ENCODE measurements at regions not wholly inside any gene's neighbourhood (a gene's known extent, or its start where the extent isn't known, plus 50 kb on each side); places are given as distances from the start of the nearest gene placed in this dataset.

GRCh38 chr3:66702126-66702525, 201.3 kb upstream of the LRIG1 start:
- ChIA-PET CTCF (no interaction called here), POLR2A (no interaction called here)
- intact Hi-C loops (cut with micrococcal nuclease): no loop called here

GRCh38 chr3:66703501-66703900, 202.7 kb upstream of the LRIG1 start:
- no peak for TF ChIP-seq FOS (IDR thresholded peaks at IDR 0.05; ENCODE audit: borderline replicate concordance, insufficient read depth, low read length)
- no peak for TF ChIP-seq POLR2A (IDR thresholded peaks at IDR 0.05; ENCODE audit: low read depth, low read length)
- TF ChIP-seq GATA2 (IDR thresholded peaks at IDR 0.05; ENCODE audit: insufficient read depth, insufficient read length, low read depth, low read length): no peak
- TF ChIP-seq EZH2 (IDR thresholded peaks at IDR 0.05; ENCODE audit: borderline replicate concordance, low read depth, low read length, severe bottlenecking): no peak
- no peak for TF ChIP-seq MYC (IDR thresholded peaks at IDR 0.05; ENCODE audit: low read depth, low read length)
- no peak for TF ChIP-seq CTCF (IDR thresholded peaks at IDR 0.05; ENCODE audit: extremely low read depth in 1 of 2, insufficient read depth in 1 of 2, low read depth in 1 of 2, low read length in 2 of 2)
- TF ChIP-seq JUN (IDR thresholded peaks at IDR 0.05; ENCODE audit: borderline replicate concordance, insufficient read depth, insufficient read length, low read depth): no peak
- TF ChIP-seq POLR2AphosphoS5 (IDR thresholded peaks at IDR 0.05; ENCODE audit: insufficient read depth, low read depth, low read length): no peak
- TF ChIP-seq MAX (IDR thresholded peaks at IDR 0.05; ENCODE audit: insufficient read depth, insufficient read length): no peak
- no peak for FAIRE-seq
- H3K9me3 ChIP-seq (replicated peaks; ENCODE audit: control insufficient read depth, insufficient read depth, low read length): no peaks in the 10 kb centered on the region

More at GRCh38 chr3:66702126-66702525, 201.3 kb upstream of the LRIG1 start:
- no peak overlapping the region for H3K4me2 ChIP-seq (ENCODE audit: insufficient read depth, low read length)
- H3K9me3 ChIP-seq (replicated peaks; ENCODE audit: control insufficient read depth, insufficient read depth, low read length): no peaks in the 10 kb centered on the region
- no peak overlapping the region for H2AFZ ChIP-seq (ENCODE audit: low read depth, low read length)
- no peak for TF ChIP-seq POLR2AphosphoS5 (IDR thresholded peaks at IDR 0.05; ENCODE audit: insufficient read depth, low read depth, low read length)
- TF ChIP-seq MYC (IDR thresholded peaks at IDR 0.05; ENCODE audit: low read depth, low read length): no peak
- TF ChIP-seq POLR2A (IDR thresholded peaks at IDR 0.05; ENCODE audit: low read depth, low read length): no peak
- H3K4me3 ChIP-seq (replicated peaks in 1 of 3; ENCODE audit: insufficient read depth in 1 of 3, low read depth in 1 of 3, low read length in 3 of 3): no peak overlapping the region
- H3K79me2 ChIP-seq (ENCODE audit: control insufficient read depth, insufficient read depth, low read length): no peaks in the 10 kb centered on the region
- H3K27ac ChIP-seq (ENCODE audit: insufficient read depth, low read depth, low read length): no peak overlapping the region
- DNase-seq (ENCODE audit: low read depth, low spot score): no peak
- H3K9ac ChIP-seq (replicated peaks; ENCODE audit: extremely low read depth, insufficient read depth, low read length): no peak overlapping the region
- H3K4me1 ChIP-seq (ENCODE audit: control insufficient read depth, extremely low read depth, insufficient read depth, low read length): no peaks in the 10 kb centered on the region
- H3K36me3 ChIP-seq (ENCODE audit: control insufficient read depth in 2 of 2, extremely low read depth in 1 of 2, insufficient read depth in 2 of 2, low read length in 2 of 2): no peaks in the 10 kb centered on the region
- H4K20me1 ChIP-seq (replicated peaks; ENCODE audit: control insufficient read depth, extremely low read depth, insufficient read depth, low read length): no peaks in the 10 kb centered on the region
- dilution Hi-C loops (cut with MboI; ENCODE audit: extremely low pct_ligation_motif_present, low sequenced_read_pairs): no loop called here
- peaks cover 0 to 3% of the 10 kb centered on the region in 2 experiments for H3K27me3 ChIP-seq (ENCODE audit: control insufficient read depth in 2 of 2, insufficient read depth in 2 of 2, low read length in 2 of 2)
- H3K9me1 ChIP-seq (replicated peaks; ENCODE audit: control insufficient read depth, extremely low read depth, insufficient read depth, low read length): no peaks in the 10 kb centered on the region
- no TSS peak for BruUV-seq (replicated peaks)
- FAIRE-seq: no peak

More at GRCh38 chr3:66703501-66703900, 202.7 kb upstream of the LRIG1 start:
- Histone ChIP-seq H3K9me1 (replicated peaks; ENCODE audit: control insufficient read depth, extremely low read depth, insufficient read depth, low read length) (no peaks in the 10 kb centered on the region), H3K4me1 (ENCODE audit: control insufficient read depth, extremely low read depth, insufficient read depth, low read length) (no peaks in the 10 kb centered on the region), H3K27ac (ENCODE audit: insufficient read depth, low read depth, low read length) (no peak overlapping the region), H3K36me3 (ENCODE audit: control insufficient read depth in 2 of 2, extremely low read depth in 1 of 2, insufficient read depth in 2 of 2, low read length in 2 of 2) (no peaks in the 10 kb centered on the region), H3K9ac (replicated peaks; ENCODE audit: extremely low read depth, insufficient read depth, low read length) (no peak overlapping the region), H4K20me1 (replicated peaks; ENCODE audit: control insufficient read depth, extremely low read depth, insufficient read depth, low read length) (no peaks in the 10 kb centered on the region), H3K4me3 (replicated peaks in 1 of 3; ENCODE audit: insufficient read depth in 1 of 3, low read depth in 1 of 3, low read length in 3 of 3) (no peak overlapping the region), H2AFZ (ENCODE audit: low read depth, low read length) (no peak overlapping the region), H3K27me3 (ENCODE audit: control insufficient read depth in 2 of 2, insufficient read depth in 2 of 2, low read length in 2 of 2) (peaks cover 0 to 3% of the 10 kb centered on the region in 2 experiments), H3K79me2 (ENCODE audit: control insufficient read depth, insufficient read depth, low read length) (no peaks in the 10 kb centered on the region), H3K4me2 (ENCODE audit: insufficient read depth, low read length) (no peak overlapping the region)
- intact Hi-C loops (cut with micrococcal nuclease) (no loop called here), dilution Hi-C loops (cut with MboI; ENCODE audit: extremely low pct_ligation_motif_present, low sequenced_read_pairs) (no loop called here)
- no TSS peak for BruUV-seq (replicated peaks)
- POLR2A ChIA-PET: no interaction called here
- CTCF ChIA-PET: no interaction called here
- DNase-seq (ENCODE audit: low read depth, low spot score): no peak

Data from endothelial cell of umbilical vein (primary cell).